ENCODE measurements at regions not wholly inside any gene's neighbourhood (a gene's known extent, or its start where the extent isn't known, plus 50 kb on each side); places are given as distances from the start of the nearest gene placed in this dataset.

DNA sequence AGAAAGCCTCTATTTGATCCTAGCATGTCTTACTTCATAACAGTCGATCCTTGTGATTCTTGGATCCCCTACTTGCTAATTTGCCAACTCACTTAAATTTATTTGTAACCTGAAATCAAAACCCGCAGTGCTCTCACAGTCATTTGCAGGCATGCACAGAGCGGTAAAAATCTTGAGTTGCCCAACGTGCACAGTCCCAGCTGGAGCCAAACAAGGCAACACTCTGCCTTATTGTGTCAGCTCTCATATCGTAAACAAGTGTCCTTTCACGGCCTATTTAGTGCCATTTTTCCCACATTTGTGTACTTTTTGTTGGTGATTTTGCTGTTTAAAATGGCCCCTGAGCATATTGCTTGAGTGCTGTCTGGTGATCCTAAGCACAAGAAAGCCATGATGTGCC is 511.3 kb upstream of the WWC1 start:
- TF ChIP-seq RAD21 (conservative IDR thresholded peaks at IDR 0.05) (no peak), TAF1 (IDR thresholded peaks at IDR 0.05; ENCODE audit: low read depth) (no peak), MXI1 (conservative IDR thresholded peaks at IDR 0.05; ENCODE audit: poor library complexity, severe bottlenecking) (no peak), POLR2AphosphoS5 (IDR thresholded peaks at IDR 0.05) (no peak), EZH2 (IDR thresholded peaks at IDR 0.05; ENCODE audit: borderline replicate concordance, insufficient read depth, low read length, poor library complexity, severe bottlenecking) (no peak), EP300 (conservative IDR thresholded peaks at IDR 0.05; ENCODE audit: poor library complexity, severe bottlenecking) (no peak), SMC3 (conservative IDR thresholded peaks at IDR 0.05; ENCODE audit: poor library complexity) (no peak)
- TF ChIP-seq, protein P1, sequence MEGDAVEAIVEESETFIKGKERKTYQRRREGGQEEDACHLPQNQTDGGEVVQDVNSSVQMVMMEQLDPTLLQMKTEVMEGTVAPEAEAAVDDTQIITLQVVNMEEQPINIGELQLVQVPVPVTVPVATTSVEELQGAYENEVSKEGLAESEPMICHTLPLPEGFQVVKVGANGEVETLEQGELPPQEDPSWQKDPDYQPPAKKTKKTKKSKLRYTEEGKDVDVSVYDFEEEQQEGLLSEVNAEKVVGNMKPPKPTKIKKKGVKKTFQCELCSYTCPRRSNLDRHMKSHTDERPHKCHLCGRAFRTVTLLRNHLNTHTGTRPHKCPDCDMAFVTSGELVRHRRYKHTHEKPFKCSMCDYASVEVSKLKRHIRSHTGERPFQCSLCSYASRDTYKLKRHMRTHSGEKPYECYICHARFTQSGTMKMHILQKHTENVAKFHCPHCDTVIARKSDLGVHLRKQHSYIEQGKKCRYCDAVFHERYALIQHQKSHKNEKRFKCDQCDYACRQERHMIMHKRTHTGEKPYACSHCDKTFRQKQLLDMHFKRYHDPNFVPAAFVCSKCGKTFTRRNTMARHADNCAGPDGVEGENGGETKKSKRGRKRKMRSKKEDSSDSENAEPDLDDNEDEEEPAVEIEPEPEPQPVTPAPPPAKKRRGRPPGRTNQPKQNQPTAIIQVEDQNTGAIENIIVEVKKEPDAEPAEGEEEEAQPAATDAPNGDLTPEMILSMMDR (IDR thresholded peaks at IDR 0.05; ENCODE audit: poor library complexity, severe bottlenecking): no peak
- TF ChIP-seq, protein P2, sequence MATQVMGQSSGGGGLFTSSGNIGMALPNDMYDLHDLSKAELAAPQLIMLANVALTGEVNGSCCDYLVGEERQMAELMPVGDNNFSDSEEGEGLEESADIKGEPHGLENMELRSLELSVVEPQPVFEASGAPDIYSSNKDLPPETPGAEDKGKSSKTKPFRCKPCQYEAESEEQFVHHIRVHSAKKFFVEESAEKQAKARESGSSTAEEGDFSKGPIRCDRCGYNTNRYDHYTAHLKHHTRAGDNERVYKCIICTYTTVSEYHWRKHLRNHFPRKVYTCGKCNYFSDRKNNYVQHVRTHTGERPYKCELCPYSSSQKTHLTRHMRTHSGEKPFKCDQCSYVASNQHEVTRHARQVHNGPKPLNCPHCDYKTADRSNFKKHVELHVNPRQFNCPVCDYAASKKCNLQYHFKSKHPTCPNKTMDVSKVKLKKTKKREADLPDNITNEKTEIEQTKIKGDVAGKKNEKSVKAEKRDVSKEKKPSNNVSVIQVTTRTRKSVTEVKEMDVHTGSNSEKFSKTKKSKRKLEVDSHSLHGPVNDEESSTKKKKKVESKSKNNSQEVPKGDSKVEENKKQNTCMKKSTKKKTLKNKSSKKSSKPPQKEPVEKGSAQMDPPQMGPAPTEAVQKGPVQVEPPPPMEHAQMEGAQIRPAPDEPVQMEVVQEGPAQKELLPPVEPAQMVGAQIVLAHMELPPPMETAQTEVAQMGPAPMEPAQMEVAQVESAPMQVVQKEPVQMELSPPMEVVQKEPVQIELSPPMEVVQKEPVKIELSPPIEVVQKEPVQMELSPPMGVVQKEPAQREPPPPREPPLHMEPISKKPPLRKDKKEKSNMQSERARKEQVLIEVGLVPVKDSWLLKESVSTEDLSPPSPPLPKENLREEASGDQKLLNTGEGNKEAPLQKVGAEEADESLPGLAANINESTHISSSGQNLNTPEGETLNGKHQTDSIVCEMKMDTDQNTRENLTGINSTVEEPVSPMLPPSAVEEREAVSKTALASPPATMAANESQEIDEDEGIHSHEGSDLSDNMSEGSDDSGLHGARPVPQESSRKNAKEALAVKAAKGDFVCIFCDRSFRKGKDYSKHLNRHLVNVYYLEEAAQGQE (IDR thresholded peaks at IDR 0.05; ENCODE audit: borderline replicate concordance): no peak
